ENCODE measurements at regions not wholly inside any gene's neighbourhood (a gene's known extent, or its start where the extent isn't known, plus 50 kb on each side); places are given as distances from the start of the nearest gene placed in this dataset.

DNA sequence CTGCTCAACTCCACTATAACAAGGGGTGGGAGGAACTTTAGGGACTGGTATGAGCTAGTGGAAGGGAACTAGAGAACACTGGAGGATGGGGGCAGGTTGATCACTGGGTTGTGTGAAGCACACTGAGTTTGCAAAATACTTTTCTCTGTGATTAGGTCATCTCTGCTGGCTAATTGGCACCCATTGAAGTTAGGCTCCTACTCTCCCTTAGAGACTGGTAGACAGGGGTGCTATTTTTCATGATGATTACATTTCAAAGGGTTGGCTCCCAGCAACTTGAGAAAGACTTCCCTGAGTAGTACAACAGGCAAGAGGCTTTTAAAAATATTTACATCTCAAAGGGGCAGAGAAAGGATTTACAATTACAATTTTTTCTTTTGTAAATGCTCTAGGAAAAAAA lies 50.4 kb upstream of the MTAP start:
- TF ChIP-seq, protein P1, sequence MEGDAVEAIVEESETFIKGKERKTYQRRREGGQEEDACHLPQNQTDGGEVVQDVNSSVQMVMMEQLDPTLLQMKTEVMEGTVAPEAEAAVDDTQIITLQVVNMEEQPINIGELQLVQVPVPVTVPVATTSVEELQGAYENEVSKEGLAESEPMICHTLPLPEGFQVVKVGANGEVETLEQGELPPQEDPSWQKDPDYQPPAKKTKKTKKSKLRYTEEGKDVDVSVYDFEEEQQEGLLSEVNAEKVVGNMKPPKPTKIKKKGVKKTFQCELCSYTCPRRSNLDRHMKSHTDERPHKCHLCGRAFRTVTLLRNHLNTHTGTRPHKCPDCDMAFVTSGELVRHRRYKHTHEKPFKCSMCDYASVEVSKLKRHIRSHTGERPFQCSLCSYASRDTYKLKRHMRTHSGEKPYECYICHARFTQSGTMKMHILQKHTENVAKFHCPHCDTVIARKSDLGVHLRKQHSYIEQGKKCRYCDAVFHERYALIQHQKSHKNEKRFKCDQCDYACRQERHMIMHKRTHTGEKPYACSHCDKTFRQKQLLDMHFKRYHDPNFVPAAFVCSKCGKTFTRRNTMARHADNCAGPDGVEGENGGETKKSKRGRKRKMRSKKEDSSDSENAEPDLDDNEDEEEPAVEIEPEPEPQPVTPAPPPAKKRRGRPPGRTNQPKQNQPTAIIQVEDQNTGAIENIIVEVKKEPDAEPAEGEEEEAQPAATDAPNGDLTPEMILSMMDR (conservative IDR thresholded peaks at IDR 0.05), result no peak
- no peak for TF ChIP-seq ZFX (IDR thresholded peaks at IDR 0.05)
